Ascending aorta (tissue), 2 donors: ENCODE measurements at regions not wholly inside any gene's neighbourhood (a gene's known extent, or its start where the extent isn't known, plus 50 kb on each side); places are given as distances from the start of the nearest gene placed in this dataset.

Experiments used
- DNase-seq, 2 donors: peaks; one replicate each; pipeline ENCODE4 v3.0.0-alpha.2; 2019; ENCODE audit warnings: low spot score in 2 of 2
- H3K27ac ChIP-seq, 2 donors: fragments of 200-600 bp; sonication (generic); one replicate each; pipeline ENCODE4 v1.5.1; 2016 to 2017; ENCODE audit warnings: mild to moderate bottlenecking in 1 of 2
- H3K27me3 ChIP-seq: fragments of 200-600 bp; sonication (generic); one replicate; pipeline ENCODE4 v1.5.1; 2017
- H3K36me3 ChIP-seq, 2 donors: fragments of 200-600 bp; sonication (generic); one replicate each; pipeline ENCODE4 v1.5.1; 2016
- H3K4me1 ChIP-seq, 2 donors: fragments of 200-600 bp; sonication (generic); one replicate each; pipeline ENCODE4 v1.5.1; 2016 to 2017; ENCODE audit warnings: mild to moderate bottlenecking in 1 of 2
- H3K4me3 ChIP-seq, 2 donors: fragments of 200-600 bp; sonication (generic); one replicate each; pipeline ENCODE4 v1.5.1; 2016 to 2017; ENCODE audit warnings: mild to moderate bottlenecking in 1 of 2
- H3K9me3 ChIP-seq, 2 donors: fragments of 200-600 bp; sonication (generic); one replicate each; pipeline ENCODE4 v1.5.1; 2016
- CTCF ChIP-seq, 3 experiments: fragments of 200-600 bp in 2 of 3; fragments of 450-650 bp in 1 of 3; sonication (generic) in 2 of 3; IDR thresholded peaks; one replicate each; pipeline ENCODE4 v1.5.1; 2016 to 2019; ENCODE audit warnings: antibody characterized with exemption in 3 of 3, mild to moderate bottlenecking in 1 of 3, moderate library complexity in 1 of 3
- intact Hi-C: fragments of 100-400 bp; cut with DNase I; formaldehyde crosslinking; loops from one replicate; pipeline ENCODE4 v1.15.1; 2023

- intact Hi-C loops, result no loop called here
- TF ChIP-seq CTCF (IDR thresholded peaks at IDR 0.05), result no peak
- H3K36me3 ChIP-seq, result no peaks in the 10 kb centered on the region
- peak overlapping the region; percentile 16 to 19 for H3K27ac ChIP-seq
- DNase-seq, result peak; percentile 42 to 82
- H3K9me3 ChIP-seq, result no peaks in the 10 kb centered on the region
- no peaks in the 10 kb centered on the region for H3K27me3 ChIP-seq
- H3K4me3 ChIP-seq, result no peak overlapping the region
- peaks cover 4% of the 10 kb centered on the region in 2 donors for H3K4me1 ChIP-seq
These were observed 297.4 kb downstream of the QKI start for GRCh38 chr6:163711615-163712565.

GRCh38 chr6:163710532-163711470 lies 296.3 kb downstream of the QKI start:
- H3K27ac ChIP-seq, result peak overlapping the region; percentile 14 to 16

DNA sequence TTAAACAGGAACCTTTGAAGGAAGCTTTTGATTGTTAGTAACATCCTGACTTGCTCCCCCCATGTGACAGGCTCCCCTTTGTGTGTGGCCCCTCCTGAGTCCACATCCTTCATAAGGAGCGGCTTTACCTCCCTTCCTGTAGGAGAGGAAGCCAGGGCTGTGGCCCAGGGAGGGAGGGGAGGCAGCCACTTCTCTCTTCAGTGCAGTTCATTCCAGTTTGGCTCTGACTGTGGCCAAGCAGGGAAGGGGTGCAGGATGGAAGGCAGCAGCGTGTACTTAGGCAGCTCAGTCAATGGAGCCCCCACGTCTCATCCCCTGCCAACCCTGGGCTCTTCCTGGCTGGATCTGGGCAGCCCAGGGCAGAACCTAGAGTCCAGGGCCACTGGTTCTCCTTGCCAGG lies 295.2 kb downstream of the QKI start:
- Histone ChIP-seq H3K27ac (peak overlapping the region in 1 of 2 donors; percentile 14), H3K4me3 (no peak overlapping the region), H3K27me3 (no peaks in the 10 kb centered on the region), H3K9me3 (no peaks in the 10 kb centered on the region), H3K36me3 (no peaks in the 10 kb centered on the region), H3K4me1 (peaks cover 4 to 6% of the 10 kb centered on the region in 2 donors)
- no peak for DNase-seq
- intact Hi-C loops, result no loop called here
- no peak for TF ChIP-seq CTCF (IDR thresholded peaks at IDR 0.05)

More at GRCh38 chr6:163710532-163711470, 296.3 kb downstream of the QKI start:
- peak in 1 of 2 donors; percentile 39 for DNase-seq
- Histone ChIP-seq H3K36me3 (no peaks in the 10 kb centered on the region), H3K4me1 (peaks cover 4 to 6% of the 10 kb centered on the region in 2 donors), H3K9me3 (no peaks in the 10 kb centered on the region), H3K4me3 (no peak overlapping the region), H3K27me3 (no peaks in the 10 kb centered on the region)
- intact Hi-C loops, result no loop called here
- TF ChIP-seq CTCF (IDR thresholded peaks at IDR 0.05), result no peak

DNA sequence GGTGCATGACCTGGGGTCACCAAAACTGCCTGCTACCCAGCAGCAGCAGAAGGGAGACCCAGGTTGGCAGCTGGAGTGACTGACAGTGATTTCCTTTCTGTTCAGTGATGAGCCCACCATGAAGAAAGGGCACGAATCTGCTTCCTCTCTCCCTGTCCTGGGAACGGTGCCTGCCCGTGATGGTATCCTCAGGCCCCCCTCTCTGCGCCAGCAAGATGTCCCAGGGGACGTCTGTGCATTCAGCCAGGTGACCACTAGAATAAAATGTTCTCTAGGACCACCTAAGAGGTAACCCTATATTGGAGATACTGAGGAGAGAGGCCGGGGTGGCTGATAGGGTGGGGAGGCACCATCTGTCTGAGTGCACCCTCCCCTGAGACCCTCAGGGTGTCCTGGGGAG lies 294.7 kb downstream of the QKI start:
- intact Hi-C loops, result no loop called here
- Histone ChIP-seq H3K27me3 (no peaks in the 10 kb centered on the region), H3K9me3 (no peaks in the 10 kb centered on the region), H3K36me3 (no peaks in the 10 kb centered on the region), H3K4me3 (no peak overlapping the region), H3K4me1 (peaks cover 4 to 6% of the 10 kb centered on the region in 2 donors), H3K27ac (no peak overlapping the region)
- no peak for TF ChIP-seq CTCF (IDR thresholded peaks at IDR 0.05)
- DNase-seq, result no peak

GRCh38 chr6:163708466-163708865 lies 293.9 kb downstream of the QKI start:
- TF ChIP-seq CTCF (IDR thresholded peaks at IDR 0.05), result no peak

More at GRCh38 chr6:163708466-163708865, 293.9 kb downstream of the QKI start:
- H3K36me3 ChIP-seq, result no peaks in the 10 kb centered on the region
- H3K9me3 ChIP-seq, result no peaks in the 10 kb centered on the region
- H3K27ac ChIP-seq, result no peak overlapping the region
- H3K4me1 ChIP-seq, result peaks cover 4 to 6% of the 10 kb centered on the region in 2 donors
- no peak for DNase-seq
- intact Hi-C loops, result no loop called here
- no peaks in the 10 kb centered on the region for H3K27me3 ChIP-seq
- no peak overlapping the region for H3K4me3 ChIP-seq
